CD4-positive, alpha-beta T cell treated with Interleukin-6 at 100 ng/mL for 8 hours (primary cell): ENCODE measurements at regions not wholly inside any gene's neighbourhood (a gene's known extent, or its start where the extent isn't known, plus 50 kb on each side); places are given as distances from the start of the nearest gene placed in this dataset.
"Not testable (repeated sequence)": the region's sequence is repeated elsewhere in the genome, so short reads cannot be mapped to it uniquely, and the experiment has no call there.

Experiments
- DNase-seq: peaks from one replicate; pipeline ENCODE4 v3.0.0-alpha.2; 2020; ENCODE audit warnings: mixed read lengths, low spot score

DNA sequence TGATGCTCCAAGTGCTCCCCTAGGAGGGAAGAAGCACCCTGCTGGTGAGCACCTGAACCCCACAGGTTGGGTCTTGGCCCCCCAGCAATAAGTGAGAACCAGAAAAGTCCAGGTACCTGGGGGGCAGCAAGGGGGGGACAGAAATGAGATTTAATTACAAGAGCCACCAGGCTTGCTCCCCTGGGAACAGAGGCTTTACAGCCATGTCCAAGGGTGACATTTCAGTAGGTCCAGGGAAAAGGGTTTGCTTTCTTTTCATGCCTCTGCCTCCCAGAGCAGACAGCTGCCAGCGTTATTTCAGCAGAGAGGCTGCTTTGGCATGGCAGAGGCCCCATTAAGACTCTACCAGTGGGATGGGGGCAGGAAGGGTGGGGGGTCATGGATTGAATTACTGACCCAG is 437.7 kb downstream of the BUD13 start:
- DNase-seq: no peak

DNA sequence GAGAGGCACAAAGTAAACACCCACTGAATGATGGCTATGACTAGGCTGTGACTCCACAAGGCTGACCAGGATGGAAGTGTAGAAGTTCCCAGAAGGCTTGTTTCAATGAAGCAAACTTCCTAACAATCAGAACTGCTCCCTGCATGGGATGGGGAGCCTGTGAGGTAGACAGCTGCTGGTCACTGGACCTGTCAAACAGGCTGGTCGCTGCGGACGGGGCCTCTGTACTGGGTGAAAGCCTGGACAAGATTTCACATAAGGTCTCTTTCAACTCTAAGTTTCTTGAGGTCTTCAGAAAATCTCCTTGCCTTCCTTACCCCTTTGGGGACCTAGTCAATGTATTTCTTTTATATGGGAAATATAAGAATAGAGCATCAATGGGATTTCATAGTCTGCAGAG is 438.2 kb downstream of the BUD13 start:
- no peak for DNase-seq

DNA sequence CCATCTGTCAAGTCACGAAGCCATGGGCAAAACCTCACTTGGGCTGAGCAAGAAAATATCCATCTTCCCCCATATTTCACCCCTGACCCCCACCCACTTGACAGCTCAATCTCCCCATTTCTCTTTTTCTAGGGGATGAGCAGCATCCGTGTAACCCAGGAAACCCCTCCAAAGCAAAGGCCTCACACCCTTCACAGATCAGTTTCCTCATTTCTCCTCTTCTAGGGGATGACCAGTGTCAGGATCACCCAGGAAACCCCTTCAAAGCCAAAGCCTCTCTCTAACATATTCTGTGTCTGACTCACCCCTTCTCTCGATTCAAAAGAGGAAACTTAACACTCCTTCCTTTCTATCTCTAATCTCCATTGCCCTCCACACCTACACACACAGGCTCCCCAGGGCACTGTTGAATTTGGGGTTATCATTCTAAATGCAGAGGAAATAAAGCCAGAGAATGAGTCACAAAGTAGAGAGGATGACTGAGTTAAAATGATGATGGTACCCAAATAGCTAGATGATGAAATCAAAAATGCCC is 439.7 kb downstream of the BUD13 start:
- DNase-seq: no peak

DNA sequence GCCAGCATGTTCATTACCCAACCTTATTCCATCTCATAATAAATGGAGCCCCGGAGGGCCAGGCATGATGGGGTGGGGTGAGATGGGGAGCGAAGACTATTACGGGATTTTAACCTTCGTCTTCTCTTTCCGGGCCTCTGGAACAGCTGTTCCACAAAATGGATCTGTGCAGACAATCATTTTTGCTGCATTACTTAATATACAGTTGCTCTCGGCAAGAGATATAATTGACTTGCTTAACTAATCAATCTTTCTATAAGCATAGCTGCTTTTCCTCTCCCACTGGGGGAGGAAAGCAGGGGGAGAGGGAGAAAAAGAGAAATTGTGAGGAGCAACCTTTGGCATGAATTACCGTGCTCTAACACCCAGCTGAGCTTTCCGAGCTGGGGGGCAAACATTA is 440.4 kb downstream of the BUD13 start:
- no peak for DNase-seq

DNA sequence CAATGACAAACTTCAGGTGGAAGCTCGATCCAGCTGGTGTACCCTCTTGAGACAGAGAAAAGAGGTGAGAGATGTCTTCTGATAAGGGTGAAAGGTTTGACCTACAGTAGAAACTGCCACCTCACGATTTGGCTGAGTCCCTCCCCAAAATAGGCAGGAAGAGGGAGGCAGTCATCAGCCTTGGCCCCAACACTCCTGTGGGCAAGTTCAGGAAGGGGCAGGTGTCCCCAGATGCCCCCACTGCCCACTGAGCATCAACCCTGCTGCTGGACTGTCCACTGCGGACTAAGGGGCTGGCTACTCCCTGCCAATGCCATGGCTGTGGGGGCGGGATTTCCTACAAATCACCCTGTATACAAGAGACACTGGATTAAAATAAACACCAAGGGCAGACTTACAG is 441.4 kb downstream of the BUD13 start:
- DNase-seq: no peak

DNA sequence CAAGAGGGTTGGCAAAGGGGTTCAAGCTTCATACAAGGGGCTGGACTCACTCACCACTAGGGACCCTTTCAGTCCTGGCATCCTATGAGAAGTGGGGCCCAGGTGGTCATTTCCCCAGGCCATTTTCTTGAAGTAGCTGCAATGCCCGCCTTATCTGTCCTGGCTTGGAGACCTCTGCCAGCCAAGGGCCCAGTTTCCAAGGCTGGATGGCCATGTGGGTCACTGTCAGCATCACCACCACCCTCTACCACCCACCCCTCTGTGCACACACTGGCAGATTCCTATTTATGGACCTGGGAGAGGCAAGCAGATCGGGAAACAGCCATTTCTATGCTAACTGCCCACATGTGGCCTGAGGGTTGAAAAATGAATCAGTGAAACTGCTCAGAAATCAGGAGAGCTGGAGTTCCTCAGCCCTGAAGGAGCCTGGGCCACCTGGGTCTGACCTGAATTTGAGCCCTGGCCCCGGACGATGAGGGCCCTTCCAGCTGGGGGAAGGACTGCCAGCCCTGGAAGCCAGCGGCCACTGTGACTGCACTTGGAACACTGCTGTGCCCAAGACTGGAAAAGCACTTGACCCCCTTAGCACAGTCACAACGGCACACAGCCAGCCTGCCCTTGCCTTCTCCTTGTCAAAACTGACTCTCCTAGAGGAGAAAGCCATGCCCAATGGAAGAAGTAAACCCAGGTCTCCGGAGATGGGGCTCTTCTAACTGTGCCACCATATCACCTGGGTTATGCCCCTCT is 442.2 kb downstream of the BUD13 start:
- no peak for DNase-seq

DNA sequence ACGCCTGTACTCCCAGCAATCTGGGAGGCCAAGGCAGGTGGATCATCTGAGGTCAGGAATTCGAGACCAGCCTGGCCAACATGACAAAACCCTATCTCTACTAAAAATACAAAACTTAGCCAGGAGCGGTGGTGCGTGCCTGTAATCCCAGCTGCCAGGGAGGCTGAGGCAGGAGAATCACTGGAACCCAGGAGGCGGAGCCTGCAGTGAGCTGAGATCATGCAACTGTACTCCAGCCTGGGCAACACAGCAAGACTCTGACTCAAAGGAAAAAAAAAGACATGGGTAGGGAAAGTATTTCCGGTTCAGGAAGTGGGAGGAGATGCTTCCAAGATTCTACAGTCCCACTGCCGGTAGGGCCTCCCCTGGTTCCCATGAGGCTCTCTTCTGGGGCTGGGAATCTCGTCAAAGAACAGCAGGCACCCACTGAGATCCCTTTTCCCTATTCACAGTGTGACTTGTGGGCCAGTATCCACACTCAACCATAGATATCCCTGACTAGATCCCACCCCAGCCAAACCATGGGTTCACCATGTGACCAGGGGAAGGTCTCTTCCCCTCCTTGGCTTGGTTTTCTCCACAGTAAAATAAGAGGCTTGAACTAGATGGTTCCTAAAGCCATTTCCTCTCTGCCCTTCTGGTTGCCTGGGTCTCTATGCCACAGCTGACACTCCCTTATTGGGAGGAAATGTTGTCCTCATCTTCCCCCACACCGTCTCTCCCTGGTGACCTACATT is 443.3 kb downstream of the BUD13 start:
- DNase-seq: no peak

DNA sequence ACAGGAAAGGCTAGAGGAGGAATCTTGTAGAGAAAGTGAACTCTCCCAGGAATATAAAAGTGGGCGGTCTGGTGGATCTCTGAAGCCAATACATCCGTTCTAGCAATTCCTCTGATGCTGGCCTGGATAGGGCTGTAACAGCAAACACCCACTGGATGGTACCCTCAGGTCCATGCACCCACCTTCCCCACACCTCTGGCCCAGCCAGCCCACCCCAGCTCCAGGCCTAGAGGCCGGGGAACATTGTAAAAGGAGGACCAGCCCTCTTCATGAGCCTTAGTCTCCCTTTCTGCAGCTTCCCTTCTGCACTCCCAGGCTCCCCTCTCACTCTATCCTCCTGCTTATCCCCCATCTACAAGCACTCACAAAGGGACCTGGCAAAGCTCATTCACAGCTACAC is 443.9 kb downstream of the BUD13 start:
- no peak for DNase-seq

DNA sequence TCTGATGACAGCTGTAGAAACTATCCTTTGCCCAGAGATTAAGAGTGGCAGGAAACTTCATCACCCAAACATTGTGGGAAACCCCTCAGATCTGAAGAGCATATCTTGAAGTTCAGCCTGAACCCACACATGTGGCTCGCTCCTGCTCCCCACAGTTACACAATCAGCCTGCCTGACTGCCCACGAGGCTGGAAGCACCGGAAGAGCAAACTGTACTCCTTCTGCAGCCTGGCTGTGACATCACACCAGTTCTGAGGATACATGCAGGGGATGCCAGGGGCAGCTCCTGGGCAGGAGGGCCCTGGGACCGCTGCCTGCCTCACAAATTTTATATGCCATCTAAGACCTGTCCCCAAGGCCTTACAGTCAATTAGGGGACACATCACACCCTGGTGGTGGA is 444.4 kb downstream of the BUD13 start:
- no peak for DNase-seq

DNA sequence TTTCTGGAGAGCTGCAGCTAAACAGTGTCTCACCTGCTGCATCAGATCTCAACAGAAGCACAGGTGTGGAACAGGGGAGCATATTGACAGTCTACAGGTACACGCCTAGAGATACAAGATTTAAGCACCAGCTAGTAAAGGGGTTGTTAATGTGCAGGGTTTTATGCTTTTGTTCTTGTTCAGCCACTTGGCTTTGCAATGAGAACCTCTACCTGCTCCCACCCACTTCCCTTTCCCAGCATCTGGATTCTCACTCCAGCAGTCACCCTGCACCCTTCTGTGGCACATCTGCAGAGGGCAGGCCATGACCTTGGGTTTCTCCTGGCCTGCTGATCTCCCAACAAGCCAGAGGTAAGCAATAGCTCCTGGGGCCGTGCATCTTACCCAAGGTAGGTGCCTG is 446.6 kb downstream of the BUD13 start:
- no peak for DNase-seq

DNA sequence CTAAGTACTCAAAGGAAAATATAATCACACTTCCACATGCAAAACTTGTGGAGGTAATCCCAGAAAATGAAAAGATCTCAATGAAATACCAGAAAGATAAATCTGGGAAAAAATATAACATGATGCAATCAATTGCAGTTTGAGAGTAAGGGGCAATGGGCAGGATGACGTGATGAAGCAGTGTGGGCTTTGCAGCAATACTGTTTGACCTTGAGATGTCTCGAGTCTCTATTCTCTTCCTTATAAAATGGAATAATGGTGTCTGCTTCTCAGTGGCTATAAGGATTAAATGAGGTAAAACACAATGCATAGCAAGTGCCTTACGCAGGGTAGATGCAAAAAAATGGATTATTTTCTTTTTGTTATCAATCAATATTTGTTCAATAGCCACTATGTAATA is 447.5 kb downstream of the BUD13 start:
- no peak for DNase-seq

DNA sequence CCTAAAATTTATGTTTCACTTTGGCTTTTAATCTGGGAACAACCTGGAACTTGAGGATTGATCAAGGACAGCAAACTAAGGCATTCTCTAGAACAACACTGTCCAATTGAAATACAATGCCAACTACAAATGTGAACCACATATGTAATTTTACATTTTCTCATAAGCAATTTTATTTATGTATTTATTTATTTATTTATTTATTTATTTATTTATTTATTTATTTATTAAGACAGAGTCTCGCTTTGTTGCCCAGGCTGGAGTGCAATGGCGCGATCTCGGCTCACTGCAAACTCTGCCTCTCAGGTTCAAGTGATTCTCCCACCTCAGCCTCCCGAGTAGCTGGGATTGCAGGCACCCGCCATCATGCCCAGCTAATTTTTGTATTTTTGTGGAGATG is 448.7 kb downstream of the BUD13 start:
- DNase-seq: not testable (repeated sequence)

DNA sequence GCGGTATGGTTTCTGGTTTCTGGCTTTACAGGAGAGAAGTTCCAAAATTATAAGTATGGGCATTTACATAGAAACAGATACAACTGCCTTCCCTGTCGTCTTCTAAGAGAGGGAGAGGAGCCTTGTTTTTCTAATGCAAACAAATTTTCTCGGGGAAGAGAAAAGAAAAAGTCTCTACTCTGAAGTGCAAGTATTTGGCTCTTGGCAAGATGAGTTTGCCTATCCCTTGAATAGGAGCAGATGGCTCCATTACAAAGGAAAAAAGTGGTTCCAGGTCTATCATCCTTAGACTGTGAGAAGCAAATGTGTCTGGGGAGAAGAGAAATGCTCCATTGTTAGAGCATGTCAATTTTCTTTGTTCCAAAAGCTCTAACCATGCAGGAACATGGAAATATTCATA is 455.6 kb downstream of the BUD13 start:
- DNase-seq: no peak

DNA sequence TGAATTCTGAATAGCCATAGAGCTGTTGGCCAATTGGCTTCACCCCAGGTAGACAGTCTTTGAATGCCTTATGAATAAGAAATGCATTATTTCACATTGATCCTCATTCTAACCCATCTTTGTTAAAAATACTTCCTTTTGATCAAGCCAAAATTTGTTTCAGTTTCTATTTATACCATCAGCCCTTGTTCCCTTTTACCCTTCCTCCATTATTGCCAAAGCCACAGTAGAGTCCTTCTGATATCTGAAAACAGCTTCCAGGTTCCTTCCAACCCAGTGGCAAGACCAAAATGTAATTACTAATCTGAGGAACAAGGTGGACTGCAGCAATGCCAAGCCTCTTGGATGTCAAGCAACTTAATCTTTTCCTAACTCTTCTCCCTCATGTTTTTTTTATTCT is 458.8 kb downstream of the BUD13 start:
- DNase-seq: no peak

DNA sequence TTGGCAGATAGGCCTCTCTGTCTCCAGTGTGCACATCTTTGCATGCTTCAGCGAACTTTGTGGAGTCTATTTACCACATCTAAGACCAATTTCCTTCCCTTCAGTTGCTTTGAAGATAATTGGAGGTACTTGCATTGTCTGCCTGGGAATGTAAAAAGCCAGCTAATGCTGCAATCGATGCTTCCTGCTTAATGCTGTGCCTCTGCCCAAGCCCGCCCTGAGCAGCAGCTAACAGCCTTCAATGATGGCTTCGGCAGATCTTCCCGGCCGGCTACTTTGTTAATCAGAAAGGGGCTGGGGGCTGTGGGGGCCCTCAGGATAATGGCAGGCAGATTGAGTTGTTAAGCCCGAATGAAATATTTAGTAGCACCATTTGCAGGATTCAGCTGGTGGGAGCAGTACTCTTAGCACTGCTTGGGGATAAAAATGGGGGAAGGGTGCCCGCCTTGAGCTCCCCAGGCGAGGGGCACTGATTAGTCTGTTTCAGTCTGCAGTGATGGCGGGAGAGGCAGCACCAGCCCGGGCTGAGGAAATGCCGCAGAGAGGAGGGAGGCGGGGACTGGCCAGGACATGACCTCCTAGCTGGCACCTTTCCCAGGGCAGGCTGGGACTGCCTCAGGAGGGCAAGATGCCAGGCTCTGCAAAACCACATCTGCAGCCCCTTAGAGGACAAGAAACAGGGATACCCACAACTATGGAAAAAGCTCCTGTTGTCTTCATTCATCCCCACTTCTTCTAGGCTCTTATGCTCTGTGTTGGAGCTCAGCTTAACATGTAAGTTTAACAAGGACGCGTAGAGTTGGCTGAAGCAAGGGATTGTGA is 460.0 kb downstream of the BUD13 start:
- no peak for DNase-seq

DNA sequence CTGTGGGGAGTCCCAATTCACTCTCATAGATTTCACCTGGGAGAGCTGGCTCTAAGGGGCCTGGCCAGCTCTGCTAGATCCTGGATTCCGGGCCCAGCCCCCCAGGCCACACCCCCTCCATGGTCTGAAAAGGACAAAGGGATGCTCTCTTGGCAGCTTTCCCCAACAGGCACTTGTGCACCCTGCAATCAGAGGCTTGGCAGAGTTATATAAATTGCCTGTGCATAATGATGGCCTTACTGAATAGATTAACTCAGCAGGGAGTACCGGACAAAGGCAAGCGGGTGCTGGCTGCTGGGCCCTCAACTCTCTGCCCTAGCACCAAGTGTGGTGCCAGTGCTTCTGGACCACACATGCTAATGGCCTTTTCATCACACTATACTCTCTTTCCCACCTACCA is 461.6 kb downstream of the BUD13 start:
- no peak for DNase-seq

DNA sequence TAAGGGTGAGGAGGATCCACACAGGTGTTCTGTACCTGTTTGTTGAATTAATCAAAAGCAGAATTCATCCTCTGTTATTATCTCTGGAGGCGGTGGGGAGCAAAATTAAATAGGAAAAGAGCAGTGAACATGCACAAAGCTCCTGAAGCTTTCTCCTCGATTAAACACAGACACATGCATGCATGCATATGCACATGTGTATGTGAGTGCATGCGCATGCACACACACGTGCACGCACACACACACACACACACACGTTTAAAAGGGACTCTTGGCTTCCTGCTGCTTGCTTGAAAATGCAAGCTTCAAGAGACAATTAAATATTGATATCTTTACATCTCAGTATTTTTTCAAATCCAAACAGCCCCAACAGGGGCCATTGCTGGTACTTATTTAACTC is 462.1 kb downstream of the BUD13 start:
- no peak for DNase-seq

DNA sequence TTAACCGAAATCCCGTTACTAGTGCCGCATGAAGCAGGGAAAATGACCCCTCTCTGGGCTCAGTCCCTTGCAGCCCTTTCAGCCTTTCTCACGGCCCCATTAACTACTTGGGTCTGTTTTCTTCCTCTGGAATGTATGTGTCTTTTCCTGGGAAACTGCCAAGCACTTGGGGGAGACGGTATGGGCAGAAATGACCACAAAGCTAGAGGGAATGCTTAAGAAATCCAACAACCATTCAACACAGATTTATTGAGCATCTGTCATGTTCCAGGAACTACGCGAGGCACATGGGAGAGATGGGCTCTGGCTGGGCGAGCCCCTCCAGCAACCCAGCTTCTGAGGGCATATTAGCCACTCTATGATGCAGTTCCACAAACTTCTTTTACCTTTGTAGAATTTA is 462.6 kb downstream of the BUD13 start:
- no peak for DNase-seq

DNA sequence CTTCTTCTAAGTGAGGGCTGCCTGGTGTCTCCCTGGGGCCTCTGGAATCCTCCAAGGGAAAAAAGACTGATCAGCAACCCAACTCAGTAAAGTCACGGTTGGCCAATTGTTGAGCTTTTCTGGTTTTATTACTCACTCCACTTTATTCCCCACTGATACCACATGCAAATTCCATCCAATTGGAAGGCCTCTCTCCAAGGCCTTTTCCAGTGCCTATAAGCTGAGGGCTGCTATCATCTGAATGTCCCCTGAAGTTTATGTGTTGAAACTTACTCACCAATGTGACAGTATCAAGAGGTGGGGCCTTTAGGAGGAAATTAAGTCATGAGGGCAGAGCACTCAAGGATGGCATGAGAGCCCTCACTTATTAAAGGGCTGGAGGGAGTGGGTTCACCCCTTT is 463.3 kb downstream of the BUD13 start:
- DNase-seq: no peak

DNA sequence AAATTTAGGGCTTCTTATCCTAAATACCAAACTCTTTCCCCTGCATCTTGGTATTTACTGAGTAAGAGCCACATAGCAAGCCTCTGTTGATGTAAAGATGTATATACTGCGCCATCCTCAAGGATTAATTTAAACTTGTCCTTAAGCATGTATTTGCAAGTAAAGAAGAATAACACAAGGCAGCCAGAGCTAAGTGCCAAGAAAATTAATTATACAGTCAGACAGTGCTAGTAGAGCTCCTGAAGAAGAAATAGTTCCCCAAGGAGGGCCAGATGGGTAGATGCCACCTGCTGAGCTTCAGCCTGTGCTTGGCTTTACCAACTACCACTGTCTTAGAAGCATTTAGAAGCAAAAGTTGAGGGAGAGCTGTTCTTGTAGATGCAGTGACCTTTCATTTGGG is 470.0 kb downstream of the BUD13 start:
- no peak for DNase-seq

DNA sequence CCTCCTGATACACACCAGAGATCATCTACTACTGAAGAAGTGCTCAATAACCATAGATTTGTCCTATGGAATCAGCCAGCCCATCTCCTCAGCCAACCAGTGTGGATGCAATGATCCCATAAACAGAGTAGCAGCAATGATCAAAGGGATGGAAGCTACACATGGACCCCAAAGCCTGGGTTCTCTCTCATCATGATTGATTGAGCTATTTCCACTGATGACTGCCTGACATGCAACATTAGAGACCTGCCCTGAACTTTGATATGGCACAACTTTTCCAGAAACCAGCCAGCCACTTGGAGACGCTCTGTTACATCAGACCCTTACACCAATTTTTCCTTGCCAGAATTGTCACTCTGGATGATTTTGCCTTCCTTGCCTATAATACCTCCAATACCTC is 471.6 kb downstream of the BUD13 start:
- DNase-seq: no peak

DNA sequence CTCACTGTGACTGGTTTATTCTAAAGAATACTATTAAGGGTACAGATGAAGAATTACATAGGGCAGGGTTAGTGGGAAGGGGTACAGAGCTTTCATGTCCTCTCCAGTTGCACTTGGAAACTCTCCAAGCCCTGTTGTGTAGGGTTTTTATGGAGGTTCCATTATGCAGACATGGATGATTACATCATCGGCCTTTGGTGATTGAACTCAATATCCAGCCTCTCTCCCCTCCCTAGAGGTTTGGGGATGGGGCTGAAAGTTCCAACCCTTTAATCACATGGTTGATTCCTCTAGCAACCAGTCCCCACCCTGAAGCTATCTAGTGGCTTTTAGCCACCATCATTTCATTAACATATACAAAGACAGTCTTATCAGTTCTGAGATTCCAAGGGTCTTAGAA is 472.6 kb downstream of the BUD13 start:
- no peak for DNase-seq

DNA sequence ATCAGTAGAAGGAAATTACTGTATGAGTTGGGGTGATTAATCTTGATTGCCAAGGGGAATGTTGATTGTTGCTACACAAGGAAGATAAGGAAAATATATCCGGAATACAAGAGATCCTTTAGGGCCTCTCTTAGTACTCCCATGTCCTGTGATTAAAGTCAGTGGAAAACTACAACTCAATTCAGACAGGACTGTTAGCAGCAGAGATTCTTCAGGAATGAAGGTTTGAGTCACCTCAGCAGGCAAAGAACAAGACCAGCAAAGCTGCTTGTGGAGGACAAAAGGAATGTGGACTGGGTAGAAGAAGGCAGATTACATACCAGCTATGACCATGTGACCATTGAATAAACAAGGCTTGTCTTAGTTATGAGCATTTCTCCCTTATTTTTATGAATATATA is 478.2 kb downstream of the BUD13 start:
- DNase-seq: no peak
